NT2/D1 (cell line): ENCODE measurements at regions not wholly inside any gene's neighbourhood (a gene's known extent, or its start where the extent isn't known, plus 50 kb on each side); places are given as distances from the start of the nearest gene placed in this dataset.

Experiments used
- DNase-seq: peaks from one replicate; pipeline ENCODE4 v3.0.0-alpha.2; 2011; ENCODE audit warnings: low read depth, low spot score
- H3K27me3 ChIP-seq: 2 replicates; pipeline ENCODE4 v1.6.0; 2011; ENCODE audit warnings: mild to moderate bottlenecking; ENCODE audit not compliant: insufficient read length, insufficient read depth
- H3K36me3 ChIP-seq: 2 replicates; pipeline ENCODE4 v1.6.1; 2011; ENCODE audit warnings: mild to moderate bottlenecking, low read length, mixed read lengths; ENCODE audit not compliant: insufficient read depth, insufficient read length
- H3K4me1 ChIP-seq: 2 replicates; pipeline ENCODE4 v1.5.1; 2011; ENCODE audit not compliant: insufficient read depth, insufficient read length
- H3K4me3 ChIP-seq: 2 replicates; pipeline ENCODE4 v1.5.1; 2011; ENCODE audit warnings: low read depth; ENCODE audit not compliant: insufficient read length
- H3K9ac ChIP-seq: 2 replicates; pipeline ENCODE4 v1.6.0; 2011; ENCODE audit warnings: low read depth; ENCODE audit not compliant: insufficient read length
- H3K9me3 ChIP-seq: 2 replicates; pipeline ENCODE4 v1.5.1; 2011; ENCODE audit warnings: mild to moderate bottlenecking, low read length; ENCODE audit not compliant: insufficient read depth
- SUZ12 ChIP-seq: IDR thresholded peaks from 2 replicates; pipeline ENCODE4 v1.6.1; 2011; ENCODE audit not compliant: insufficient read length, insufficient read depth; ENCODE audit errors: extremely low read depth
- YY1 ChIP-seq: IDR thresholded peaks from 2 replicates; pipeline ENCODE4 v1.6.1; 2011; ENCODE audit not compliant: insufficient read length, insufficient read depth
- ZNF274 ChIP-seq: IDR thresholded peaks from 2 replicates; pipeline ENCODE4 v1.6.1; 2011; ENCODE audit warnings: mild to moderate bottlenecking, low read depth, low read length

DNA sequence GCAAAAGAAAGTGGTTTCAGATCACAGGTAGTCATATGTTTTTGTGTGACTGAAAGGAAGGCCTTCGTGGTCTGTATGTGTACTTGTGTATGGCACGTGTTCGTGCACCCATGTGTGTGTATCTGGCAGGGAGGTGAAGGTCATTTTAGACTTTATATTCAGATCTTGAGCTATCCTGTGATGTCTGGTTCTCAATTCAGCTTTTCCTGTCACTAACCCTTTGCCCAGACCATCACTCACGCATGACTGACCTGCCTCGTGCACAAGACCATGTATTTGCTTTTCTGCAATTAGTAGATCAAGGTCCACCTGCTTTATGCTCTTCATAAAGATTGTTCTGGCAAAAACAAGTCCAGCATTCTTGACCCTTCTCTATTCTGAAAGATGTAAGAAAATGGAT lies 139.7 kb upstream of the MAF start:
- no peaks in the 10 kb centered on the region for H3K36me3 ChIP-seq
- H3K9ac ChIP-seq = no peak overlapping the region
- DNase-seq = no peak
- H3K4me3 ChIP-seq = no peak overlapping the region
- no peaks in the 10 kb centered on the region for H3K27me3 ChIP-seq
- H3K4me1 ChIP-seq = no peaks in the 10 kb centered on the region
- TF ChIP-seq SUZ12 (no peak), ZNF274 (no peak), YY1 (no peak)
- H3K9me3 ChIP-seq = no peaks in the 10 kb centered on the region

DNA sequence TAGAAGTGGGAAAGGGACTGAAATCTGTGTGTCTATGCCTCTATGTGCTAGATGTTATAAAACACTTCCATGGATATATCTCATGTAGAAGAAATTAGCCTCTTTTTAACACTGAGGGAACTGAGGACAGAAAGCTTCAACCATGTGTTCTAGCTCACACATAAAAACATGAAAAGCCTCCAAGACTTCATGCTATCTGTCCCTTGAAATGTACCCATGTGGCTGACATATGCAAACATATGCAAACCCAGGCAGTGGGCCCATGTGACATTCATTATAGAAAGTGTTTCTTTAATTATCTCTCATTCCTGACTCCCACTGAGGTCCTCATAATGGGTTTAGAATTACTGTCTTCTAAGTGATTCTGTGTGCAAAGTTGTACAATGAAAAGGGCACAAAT lies 134.7 kb upstream of the MAF start:
- no peak for TF ChIP-seq ZNF274
- TF ChIP-seq SUZ12 = no peak
- TF ChIP-seq YY1 = no peak
- no peak overlapping the region for H3K4me3 ChIP-seq
- no peak for DNase-seq
- H3K9me3 ChIP-seq = no peaks in the 10 kb centered on the region
- H3K36me3 ChIP-seq = no peaks in the 10 kb centered on the region
- no peaks in the 10 kb centered on the region for H3K27me3 ChIP-seq
- no peak overlapping the region for H3K9ac ChIP-seq
- no peaks in the 10 kb centered on the region for H3K4me1 ChIP-seq

DNA sequence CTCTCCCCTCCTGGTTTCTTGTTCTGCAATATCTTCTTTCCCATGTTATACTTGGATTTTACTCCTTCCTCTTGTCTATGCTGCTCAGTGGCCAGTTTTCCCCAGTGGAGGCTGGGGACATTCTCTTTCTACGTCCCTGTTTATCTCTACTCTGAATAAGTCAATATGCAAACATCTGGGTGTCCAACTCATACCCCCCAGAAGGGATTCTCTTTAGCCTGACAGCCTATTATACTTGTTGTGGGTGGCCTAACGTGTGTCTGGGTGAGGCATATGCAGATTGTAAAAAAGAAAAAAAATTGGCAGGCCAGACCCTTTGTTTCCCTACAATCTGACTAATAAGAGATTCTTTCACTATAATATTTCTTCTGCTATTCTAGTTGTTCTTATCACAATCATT lies 134.2 kb upstream of the MAF start:
- Histone ChIP-seq H3K9me3 (no peaks in the 10 kb centered on the region), H3K27me3 (no peaks in the 10 kb centered on the region), H3K9ac (no peak overlapping the region), H3K4me1 (no peaks in the 10 kb centered on the region), H3K36me3 (no peaks in the 10 kb centered on the region), H3K4me3 (no peak overlapping the region)
- no peak for DNase-seq
- no peak for TF ChIP-seq YY1
- TF ChIP-seq ZNF274 = no peak
- TF ChIP-seq SUZ12 = no peak

DNA sequence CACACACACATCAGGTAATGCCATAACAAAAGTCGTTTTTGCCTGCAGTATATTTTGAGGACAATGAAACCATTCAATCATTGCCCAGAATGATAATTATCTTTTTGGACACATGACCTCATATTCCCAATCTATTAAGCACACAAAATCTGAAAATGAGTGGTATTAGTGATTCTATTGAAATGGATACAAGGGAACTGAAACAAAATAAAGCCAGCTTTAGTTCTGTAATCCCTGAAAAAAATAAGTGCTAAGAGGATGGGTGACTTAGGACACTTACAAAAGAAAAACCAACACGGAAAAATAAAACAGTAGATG lies 128.3 kb upstream of the MAF start:
- no peaks in the 10 kb centered on the region for H3K36me3 ChIP-seq
- TF ChIP-seq YY1 = no peak
- TF ChIP-seq ZNF274 = no peak
- TF ChIP-seq SUZ12 = no peak

DNA sequence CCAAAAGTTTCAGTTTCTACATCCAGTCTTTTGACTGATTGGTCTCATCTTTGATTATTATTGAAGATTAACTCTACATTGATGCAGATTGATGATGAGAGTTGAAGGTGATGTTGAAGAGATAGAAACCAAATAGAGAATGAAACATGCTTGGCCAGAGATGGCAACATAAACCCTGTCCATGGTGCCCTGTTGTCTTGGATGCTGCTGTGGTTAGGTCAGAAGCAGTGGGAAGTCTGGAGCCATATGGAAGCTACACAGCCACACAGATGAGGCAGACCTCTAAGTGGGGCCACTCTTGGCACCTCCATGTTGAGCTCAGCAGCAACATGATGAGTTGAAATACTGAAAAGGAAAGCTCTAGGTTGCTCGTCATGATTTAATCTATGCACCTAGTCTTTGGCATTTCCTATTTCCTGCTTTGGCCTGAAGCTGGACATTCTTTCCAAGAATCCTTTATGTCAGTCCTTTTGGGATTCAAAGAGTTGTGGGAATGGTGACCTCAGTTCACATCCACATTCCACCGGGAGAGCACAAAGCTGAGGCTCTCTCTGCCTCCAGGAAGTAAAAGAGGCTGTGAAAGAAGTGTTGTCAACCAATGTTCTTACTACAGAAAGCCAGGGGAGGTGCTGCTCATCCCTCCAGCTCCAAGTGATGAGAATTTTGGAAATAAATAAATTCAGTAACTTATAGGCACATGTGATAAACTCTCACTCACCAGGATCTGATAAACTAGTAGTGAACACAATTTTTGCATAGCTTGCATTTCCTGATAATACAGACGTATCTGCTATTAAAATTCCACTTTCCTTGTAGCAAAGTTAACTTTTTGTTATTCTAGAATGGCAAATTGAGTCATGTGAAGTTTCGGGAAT lies 127.7 kb upstream of the MAF start:
- Histone ChIP-seq H3K4me1 (peaks cover 4% of the 10 kb centered on the region), H3K9ac (no peak overlapping the region)
- peak; percentile 56 for DNase-seq

More for the DNA sequence above, 128.3 kb upstream of the MAF start:
- H3K9me3 ChIP-seq = no peaks in the 10 kb centered on the region
- DNase-seq = no peak
- no peak overlapping the region for H3K4me3 ChIP-seq
- no peaks in the 10 kb centered on the region for H3K27me3 ChIP-seq
- no peaks in the 10 kb centered on the region for H3K4me1 ChIP-seq
- no peak overlapping the region for H3K9ac ChIP-seq

DNA sequence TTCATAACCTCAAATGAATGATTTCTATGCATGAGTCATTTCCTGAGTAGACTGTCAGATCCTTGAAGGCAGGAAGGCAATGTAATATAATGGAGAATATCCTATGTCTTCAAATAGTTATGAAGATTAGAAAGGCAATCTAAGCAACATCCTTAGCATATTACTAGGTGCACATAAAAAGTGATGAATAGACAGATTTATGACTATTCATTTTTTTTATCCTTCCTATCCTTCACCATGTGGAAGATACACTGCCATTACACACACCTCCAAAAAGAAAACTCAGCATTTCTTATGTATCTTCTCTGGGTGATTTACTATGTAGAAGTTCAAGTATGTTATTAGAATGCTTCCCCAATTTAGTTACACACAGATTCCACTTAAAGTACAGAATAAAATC lies 126.4 kb upstream of the MAF start:
- Histone ChIP-seq H3K4me1 (peaks cover 4% of the 10 kb centered on the region), H3K9me3 (no peaks in the 10 kb centered on the region), H3K9ac (no peak overlapping the region), H3K27me3 (no peaks in the 10 kb centered on the region), H3K4me3 (no peak overlapping the region), H3K36me3 (no peaks in the 10 kb centered on the region)
- no peak for DNase-seq
- TF ChIP-seq ZNF274 (no peak), SUZ12 (no peak), YY1 (no peak)

More for the DNA sequence above, 127.7 kb upstream of the MAF start:
- TF ChIP-seq SUZ12 (no peak), ZNF274 (no peak), YY1 (no peak)
- no peaks in the 10 kb centered on the region for H3K36me3 ChIP-seq
- H3K4me3 ChIP-seq = no peak overlapping the region
- H3K27me3 ChIP-seq = no peaks in the 10 kb centered on the region
- H3K9me3 ChIP-seq = no peaks in the 10 kb centered on the region

DNA sequence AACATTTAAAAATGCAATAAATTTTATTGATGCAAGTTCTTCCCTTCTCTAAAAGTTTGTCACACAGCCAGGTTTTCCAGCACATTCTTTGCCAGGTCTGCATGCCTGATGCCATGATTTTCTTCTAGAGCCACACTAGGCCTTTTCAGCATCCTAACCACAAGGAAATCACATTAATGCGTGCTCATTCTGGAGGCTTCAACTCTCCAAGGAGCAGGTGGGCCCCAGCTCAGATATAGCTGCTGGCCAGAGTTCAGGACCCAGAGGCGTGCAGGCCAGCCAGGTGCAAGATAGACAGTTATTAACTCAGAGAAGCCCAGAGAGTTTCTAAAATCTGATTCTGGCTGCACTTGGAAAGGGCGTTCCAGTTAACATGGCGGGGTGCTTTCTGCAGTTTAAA lies 124.5 kb upstream of the MAF start:
- H3K4me3 ChIP-seq = no peak overlapping the region
- no peaks in the 10 kb centered on the region for H3K27me3 ChIP-seq
- no peak for TF ChIP-seq YY1
- TF ChIP-seq SUZ12 = no peak
- TF ChIP-seq ZNF274 = no peak
- H3K36me3 ChIP-seq = no peaks in the 10 kb centered on the region
- peaks cover 4% of the 10 kb centered on the region for H3K4me1 ChIP-seq
- no peak for DNase-seq
- no peaks in the 10 kb centered on the region for H3K9me3 ChIP-seq
- no peak overlapping the region for H3K9ac ChIP-seq
